ENCODE measurements at regions not wholly inside any gene's neighbourhood (a gene's known extent, or its start where the extent isn't known, plus 50 kb on each side); places are given as distances from the start of the nearest gene placed in this dataset.

GRCh38 chr14:94946244-94946643, 176.3 kb upstream of the GSC start:
- DNase-seq: no peak

DNA sequence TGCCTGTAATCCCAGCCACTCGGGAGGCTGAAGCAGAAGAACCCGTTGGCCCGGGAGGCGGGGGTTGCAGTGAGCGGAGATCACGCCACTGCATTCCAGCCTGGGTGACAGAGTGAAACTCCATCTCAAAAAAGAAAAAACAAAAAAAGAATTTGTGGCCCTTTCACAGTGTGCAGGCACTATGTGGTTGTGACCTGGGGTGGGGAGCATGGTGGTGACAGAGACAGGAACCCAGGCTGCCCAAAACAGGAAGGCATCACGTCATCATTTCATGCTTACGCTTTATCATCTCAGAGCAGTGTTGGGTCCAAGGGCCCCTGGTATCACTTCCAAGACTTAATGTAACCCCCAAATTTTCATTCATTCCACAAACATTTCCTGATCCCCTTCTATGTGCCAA, 175.7 kb upstream of the GSC start:
- no peak for DNase-seq

DNA sequence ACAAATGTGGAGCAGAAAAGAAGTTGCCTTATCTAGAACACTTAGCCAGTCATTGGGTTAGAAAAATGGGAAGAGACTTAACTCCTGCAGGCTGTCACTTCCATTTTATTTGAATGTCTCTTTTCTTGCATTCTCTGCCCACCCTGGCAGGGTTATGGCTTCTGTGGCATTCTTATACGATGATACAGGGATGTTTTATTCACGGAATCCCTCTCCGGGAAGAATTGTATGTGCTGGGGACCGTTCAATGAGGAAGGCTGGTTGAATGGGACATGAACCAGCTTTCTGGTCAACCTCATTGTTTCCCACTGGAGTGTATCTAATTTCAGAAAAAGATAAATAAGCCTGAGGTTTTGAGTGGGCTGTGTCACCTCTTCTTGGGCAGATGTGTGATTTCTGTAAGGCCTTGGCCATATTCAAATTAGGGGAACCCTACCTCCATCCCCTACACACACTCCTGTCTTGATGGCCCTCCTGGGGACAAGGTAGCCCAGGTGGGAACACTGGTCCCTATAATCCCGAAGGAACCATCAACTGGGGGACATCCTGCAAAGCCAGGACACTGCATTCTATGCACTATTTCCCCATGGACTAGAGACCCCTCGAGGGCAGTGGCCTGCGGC, 174.8 kb upstream of the GSC start:
- no peak for DNase-seq

- no peak for DNase-seq
Observed at GRCh38 chr14:94942601-94943000, 172.7 kb upstream of the GSC start.

GRCh38 chr14:94941311-94941710, 171.4 kb upstream of the GSC start:
- no peak for DNase-seq

GRCh38 chr14:94940263-94940993, 170.5 kb upstream of the GSC start:
- no peak for DNase-seq

DNA sequence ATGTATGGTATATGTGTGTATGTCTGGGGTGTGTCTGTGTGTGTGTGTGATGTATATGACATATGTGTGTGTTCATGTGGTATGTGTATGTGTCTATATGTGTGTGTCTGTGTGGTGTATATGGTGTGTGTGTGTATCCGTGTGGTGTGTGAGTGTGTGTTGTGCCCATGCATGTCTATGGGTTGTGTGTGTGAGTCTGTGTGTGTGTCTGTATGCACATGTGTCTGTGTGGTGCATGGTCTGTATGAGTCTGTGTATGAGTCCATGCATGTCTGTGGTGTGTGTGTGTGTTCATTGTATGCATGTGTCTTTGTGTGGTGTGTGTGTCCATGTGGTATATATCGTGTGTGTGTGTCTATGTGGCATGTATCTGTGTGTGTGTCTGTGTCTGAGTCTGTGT, 168.1 kb upstream of the GSC start:
- no peak for DNase-seq

- no peak for DNase-seq
Observed at GRCh38 chr14:94936901-94937685, 167.2 kb upstream of the GSC start.

GRCh38 chr14:94936401-94936892, 166.5 kb upstream of the GSC start:
- peak; percentile 90 for DNase-seq

DNA sequence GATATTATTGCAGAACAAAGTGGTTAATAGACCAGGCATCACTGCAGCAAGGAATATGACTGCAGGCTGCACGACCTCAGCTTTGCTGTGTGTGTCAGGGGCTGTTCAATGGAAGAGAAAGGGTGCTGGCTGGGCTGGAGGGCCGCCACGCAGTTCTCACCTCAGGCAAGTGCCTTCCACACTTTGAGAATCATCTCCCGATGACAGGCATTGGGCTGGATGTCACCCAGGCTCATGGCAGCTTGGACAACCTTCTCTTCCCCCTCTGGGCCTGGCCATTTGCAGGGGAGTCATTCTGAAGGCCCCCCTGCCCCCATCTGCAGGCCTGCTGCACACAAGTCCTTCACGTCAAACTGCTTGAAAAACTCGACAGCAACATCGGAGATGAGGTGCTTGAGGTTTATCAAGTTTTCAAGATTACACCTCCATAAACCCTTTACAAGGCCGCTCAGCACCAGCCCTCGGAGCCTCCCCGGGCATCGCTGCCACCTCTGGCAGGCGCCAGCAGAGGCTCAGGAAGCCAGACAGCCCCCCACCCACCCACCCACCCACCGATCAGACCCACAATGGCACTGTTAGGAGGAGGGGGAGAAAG, 165.9 kb upstream of the GSC start:
- DNase-seq: no peak

DNA sequence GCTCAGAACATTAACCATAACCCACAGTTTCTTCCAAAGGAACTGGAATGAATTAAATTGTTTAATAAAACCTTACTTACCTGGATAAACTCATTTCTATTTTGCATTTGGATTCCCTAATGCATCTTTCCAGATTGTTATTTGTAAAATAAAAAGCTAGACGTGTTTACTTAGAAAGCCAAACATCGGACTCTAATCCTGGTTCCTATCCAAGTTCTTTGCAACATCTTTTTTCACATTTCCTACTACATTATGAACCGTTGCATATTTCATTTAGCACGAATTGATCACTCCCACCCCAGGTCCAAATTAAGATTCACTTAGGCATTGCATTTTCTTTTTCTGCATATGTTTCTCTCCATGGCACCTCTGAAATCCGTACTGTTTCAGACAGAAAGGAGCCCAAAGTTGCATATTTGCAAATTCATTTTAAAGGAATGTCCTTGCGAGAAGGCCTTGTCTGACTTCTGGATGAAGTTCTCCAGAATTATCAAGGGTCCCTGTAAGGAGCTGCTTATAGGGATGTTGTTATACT, 164.4 kb upstream of the GSC start:
- DNase-seq: no peak

- DNase-seq: no peak
Observed at GRCh38 chr14:94933486-94933885, 163.6 kb upstream of the GSC start.

DNA sequence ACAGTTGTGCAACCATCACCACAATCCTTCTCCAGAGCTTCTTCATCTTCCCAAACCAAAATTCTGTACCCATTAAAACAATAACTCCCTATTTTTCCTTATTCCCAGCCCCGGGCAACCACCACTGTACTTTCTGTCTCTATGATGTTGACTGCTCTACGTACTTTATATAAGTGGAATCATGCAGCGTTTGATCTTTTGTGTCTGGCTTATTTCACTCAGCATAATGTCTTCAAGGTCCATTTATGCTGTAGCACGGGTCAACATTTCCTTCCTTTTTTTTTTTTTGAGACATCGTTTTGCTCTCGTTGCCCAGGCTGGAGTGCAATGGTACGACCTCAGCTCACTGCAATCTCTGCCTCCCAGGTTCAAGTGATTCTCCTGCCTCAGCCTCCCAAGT, 162.7 kb upstream of the GSC start:
- DNase-seq: no peak

- no peak for DNase-seq
Observed at GRCh38 chr14:94930690-94931089, 160.8 kb upstream of the GSC start.

DNA sequence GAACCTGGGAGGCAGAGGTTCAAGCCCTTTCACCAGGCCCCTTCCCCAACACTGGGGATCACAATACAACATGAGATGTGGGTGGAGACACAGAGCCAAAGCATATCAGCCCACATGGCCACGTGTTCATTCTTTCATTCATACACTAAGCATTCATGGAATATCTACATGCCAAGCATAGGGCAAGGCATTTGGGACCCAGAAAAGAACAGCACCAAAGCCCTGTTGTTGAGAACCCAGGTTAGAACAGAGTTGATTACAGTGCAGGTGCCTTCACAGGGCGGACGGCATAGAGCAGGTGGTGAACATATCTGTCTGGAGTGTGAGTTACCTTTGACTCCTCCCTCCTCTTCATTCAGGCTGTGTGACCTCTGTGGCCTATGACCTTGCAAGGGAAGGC, 159.4 kb upstream of the GSC start:
- DNase-seq: no peak

DNA sequence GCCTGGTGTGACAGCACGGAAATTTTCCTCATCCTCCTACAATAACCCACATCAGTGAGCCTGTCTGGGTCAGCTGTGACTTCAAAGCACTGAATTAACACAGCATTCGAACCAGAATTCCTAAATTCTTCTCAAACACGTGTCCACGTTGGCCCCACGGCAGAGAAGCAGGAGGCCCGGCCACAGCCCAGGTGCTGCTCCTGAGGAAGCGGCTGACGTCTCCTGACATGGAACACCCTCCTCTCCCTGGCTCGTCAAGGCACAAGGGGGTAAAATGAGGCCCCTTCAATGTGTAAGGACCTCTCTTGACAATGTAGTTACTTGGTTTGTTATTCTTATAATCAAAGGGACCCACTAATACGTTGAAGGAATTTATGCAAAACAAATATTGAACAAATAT, 156.3 kb upstream of the GSC start:
- no peak for DNase-seq

- no peak for DNase-seq
Observed at GRCh38 chr14:94925416-94926173, 155.7 kb upstream of the GSC start.

DNA sequence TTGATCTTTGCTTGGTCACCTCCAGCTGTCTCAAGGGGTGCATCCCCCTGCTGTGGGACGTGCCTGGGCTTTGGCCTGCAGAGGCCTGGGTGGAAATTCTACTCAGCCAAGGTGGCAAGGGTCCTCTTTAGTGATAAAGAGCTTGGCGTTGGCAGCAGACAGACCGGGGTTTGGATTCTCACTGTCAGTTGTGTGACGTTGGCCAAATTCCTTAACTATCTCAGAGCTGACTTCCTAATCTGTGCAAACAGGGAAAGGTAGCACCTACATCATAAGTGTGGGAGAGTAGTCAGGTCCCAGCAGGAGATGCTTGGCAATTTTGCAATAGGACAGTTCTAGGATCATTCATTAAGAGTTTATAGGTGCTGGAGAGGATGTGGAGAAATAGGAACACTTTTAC, 154.3 kb upstream of the GSC start:
- DNase-seq: no peak

- no peak for DNase-seq
Observed at GRCh38 chr14:94923786-94924185, 153.9 kb upstream of the GSC start.

GRCh38 chr14:94922595-94923239, 152.8 kb upstream of the GSC start:
- DNase-seq: no peak

GRCh38 chr14:94921882-94922585, 152.1 kb upstream of the GSC start:
- DNase-seq: no peak
